ENCODE measurements at regions not wholly inside any gene's neighbourhood (a gene's known extent, or its start where the extent isn't known, plus 50 kb on each side); places are given as distances from the start of the nearest gene placed in this dataset.

GRCh38 chr13:97875218-97875617 lies 78.3 kb upstream of the IPO5 start:
- Histone ChIP-seq H3K4me2 (ENCODE audit: insufficient read depth in 1 of 2, low read depth in 2 of 2, low read length in 2 of 2) (peak overlapping the region in 1 of 2 experiments; percentile 41; a peak in 1 of 4 replicates), H2AK5ac (ENCODE audit: low read depth, low read length) (no peak overlapping the region), H4K20me1 (replicated peaks in 1 of 2; ENCODE audit: control insufficient read depth in 1 of 2, insufficient read depth in 2 of 2, low read length in 2 of 2) (no peaks in the 10 kb centered on the region), H2BK120ac (replicated peaks; ENCODE audit: low read depth, low read length) (no peak overlapping the region), H4K91ac (replicated peaks; ENCODE audit: insufficient read length, low read length) (no peak overlapping the region), H2BK15ac (ENCODE audit: low read length) (no peak overlapping the region), H3K79me2 (ENCODE audit: control insufficient read depth in 1 of 2, insufficient read depth in 2 of 2, low read length in 2 of 2) (no peaks in the 10 kb centered on the region), H2BK5ac (ENCODE audit: low read depth, low read length) (no peak overlapping the region), H3K14ac (ENCODE audit: insufficient read length) (no peak overlapping the region), H3K9ac (replicated peaks in 1 of 4; ENCODE audit: extremely low read depth in 1 of 4, low read depth in 3 of 4, low read length in 3 of 4) (no peak overlapping the region; a peak in 1 of 7 replicates), H2AFZ (ENCODE audit: low read length) (peak overlapping the region; percentile 98), H4K8ac (ENCODE audit: extremely low read depth, insufficient read depth, low read length) (no peak overlapping the region), H3K79me1 (ENCODE audit: low read depth, low read length) (no peaks in the 10 kb centered on the region), H3K23ac (ENCODE audit: insufficient read length) (no peak overlapping the region), H3K9me3 (ENCODE audit: insufficient read depth in 2 of 2, low read depth in 1 of 2, low read length in 1 of 2) (no peaks in the 10 kb centered on the region), H3K36me3 (ENCODE audit: control insufficient read depth in 2 of 4, insufficient read depth in 4 of 4, low read length in 3 of 4) (no peaks in the 10 kb centered on the region), H3K56ac (replicated peaks; ENCODE audit: insufficient read length, low read depth, low read length) (no peak overlapping the region), H2BK20ac (ENCODE audit: low read length) (no peak overlapping the region), H2BK12ac (ENCODE audit: low read depth, low read length) (no peak overlapping the region), H3K18ac (ENCODE audit: extremely low read depth, low read length) (no peak overlapping the region), H3K23me2 (ENCODE audit: low read depth, low read length) (no peaks in the 10 kb centered on the region; the same call in 1 of the 2 replicates), H3K27ac (ENCODE audit: low read depth, low read length) (no peak overlapping the region), H3K27me3 (replicated peaks in 1 of 4; ENCODE audit: control insufficient read depth in 3 of 4, extremely low read depth in 1 of 4, insufficient read depth in 3 of 4, low read length in 3 of 4) (no peaks in the 10 kb centered on the region), H4K5ac (ENCODE audit: insufficient read length, low read depth, low read length) (no peak overlapping the region), H3K4me1 (replicated peaks in 1 of 4; ENCODE audit: control insufficient read depth in 3 of 4, insufficient read depth in 4 of 4, low read length in 3 of 4) (peaks cover 0 to 6% (median 4%) of the 10 kb centered on the region in 4 experiments; a peak in 5 of 7 replicates), H3K4me3 (ENCODE audit: extremely low read depth in 1 of 4, insufficient read depth in 2 of 4, low read depth in 3 of 4, low read length in 4 of 4) (0 out of 8 replicates have a peak overlapping the region, but pooled peaks of 1 of the 4 experiments have one; percentile 3), H3K4ac (replicated peaks; ENCODE audit: insufficient read length, low read depth, low read length) (no peak overlapping the region)
- TF ChIP-seq TEAD4 (IDR thresholded peaks at IDR 0.05; ENCODE audit: low read depth, low read length) = no peak
- TF ChIP-seq HDAC2 (IDR thresholded peaks at IDR 0.05; ENCODE audit: borderline replicate concordance in 1 of 2, low read depth in 2 of 2, low read length in 2 of 2) = no peak
- TF ChIP-seq E2F6 (IDR thresholded peaks at IDR 0.05) = no peak
- TF ChIP-seq RXRA (IDR thresholded peaks at IDR 0.05; ENCODE audit: insufficient read depth, low read depth, low read length) = no peak
- no peak for TF ChIP-seq MAFK (IDR thresholded peaks at IDR 0.05; ENCODE audit: low read depth, low read length)
- no peak for TF ChIP-seq JUND (IDR thresholded peaks at IDR 0.05; ENCODE audit: low read length)
- no peak for TF ChIP-seq RBBP5 (IDR thresholded peaks at IDR 0.05; ENCODE audit: borderline replicate concordance, low read depth, low read length)
- no peak for TF ChIP-seq RNF2 (IDR thresholded peaks at IDR 0.05; ENCODE audit: borderline replicate concordance, low read depth, low read length, missing control alignments, poor library complexity, severe bottlenecking)
- no peak for TF ChIP-seq SIN3A (conservative IDR thresholded peaks at IDR 0.05 in 1 of 2, IDR thresholded peaks at IDR 0.05 in 1 of 2; ENCODE audit: low read depth in 1 of 2, low read length in 2 of 2)
- TF ChIP-seq PHF8 (conservative IDR thresholded peaks at IDR 0.05; ENCODE audit: low read depth, low read length) = no peak
- no peak for TF ChIP-seq GTF2F1 (IDR thresholded peaks at IDR 0.05; ENCODE audit: borderline replicate concordance, low read depth, low read length)
- no peak for TF ChIP-seq FOSL1 (IDR thresholded peaks at IDR 0.05; ENCODE audit: insufficient read depth, low read depth, low read length)
- WGBS, 2 experiments (ENCODE audit: extremely low coverage in 1 of 2, insufficient coverage in 1 of 2, insufficient read length in 1 of 2, insufficient replicate concordance in 2 of 2, low coverage in 1 of 2, low lambda C conversion rate in 2 of 2, missing lambda C conversion rate in 1 of 2) = 67% methylated on average over 9 of the region's 9 CpGs; no CpG with 5 or more reads in 1 of the 2 experiments
- FAIRE-seq = no peak
- CTCF ChIA-PET (ENCODE audit: partially characterized antibody) = interaction anchor here (1.3 to 2.6 kb wide), 2 partner anchors 9 to 36 kb away, joined by 3 to 7 read pairs; no protein-coding TSS in a partner anchor
- POLR2A ChIA-PET (ENCODE audit: partially characterized antibody) = no interaction called here
- DNase-seq (ENCODE audit: low read depth in 1 of 2, low spot score in 2 of 2) = peak in 1 of 2 experiments; percentile 54
